ENCODE measurements at regions not wholly inside any gene's neighbourhood (a gene's known extent, or its start where the extent isn't known, plus 50 kb on each side); places are given as distances from the start of the nearest gene placed in this dataset.
"Not testable (repeated sequence)": the region's sequence is repeated elsewhere in the genome, so short reads cannot be mapped to it uniquely, and the experiment has no call there.

DNA sequence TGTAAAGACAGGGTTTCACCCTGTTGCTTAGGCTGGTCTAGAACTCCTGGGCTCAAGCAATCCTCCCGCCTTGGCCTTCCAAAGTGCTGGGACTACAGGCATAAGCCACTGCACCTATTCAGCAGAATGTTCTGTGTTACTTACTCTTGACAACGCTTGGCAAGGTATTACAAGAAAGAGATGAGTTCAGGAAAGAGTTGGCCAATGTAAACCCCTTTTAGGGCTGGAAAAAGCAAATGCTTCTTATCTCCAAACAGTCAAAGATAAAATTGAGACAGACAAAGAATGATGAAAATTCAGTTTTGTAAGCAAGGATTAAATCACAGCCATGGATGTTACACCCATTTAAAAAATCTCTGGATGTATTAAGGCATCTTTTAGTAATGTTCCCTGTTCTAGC lies 114.0 kb upstream of the PODXL start:
- Histone ChIP-seq H3K4me3 (no peak overlapping the region), H3K4me1 (peaks cover 10% of the 10 kb centered on the region), H3K9ac (no peak overlapping the region), H3K9me3 (peaks cover 19% of the 10 kb centered on the region), H4K20me1 (no peaks in the 10 kb centered on the region), H3K36me3 (no peaks in the 10 kb centered on the region), H3K4me2 (no peak overlapping the region), H3K27ac (no peak overlapping the region), H3K27me3 (no peaks in the 10 kb centered on the region)
- TF ChIP-seq Cebpa-rat (IDR thresholded peaks at IDR 0.05) = no peak

- no peak overlapping the region for H3K27ac ChIP-seq
- no peak overlapping the region for H3K4me2 ChIP-seq
- no peaks in the 10 kb centered on the region for H3K36me3 ChIP-seq
- no peak for TF ChIP-seq Cebpa-rat (IDR thresholded peaks at IDR 0.05)
- H3K4me3 ChIP-seq = no peak overlapping the region
- peaks cover 23% of the 10 kb centered on the region for H3K9me3 ChIP-seq
- no peaks in the 10 kb centered on the region for H4K20me1 ChIP-seq
- H3K4me1 ChIP-seq = no peaks in the 10 kb centered on the region
- no peaks in the 10 kb centered on the region for H3K27me3 ChIP-seq
- H3K9ac ChIP-seq = no peak overlapping the region
Measured at GRCh38 chr7:131667699-131668098, 111.3 kb upstream of the PODXL start.

GRCh38 chr7:131665021-131665420 lies 108.6 kb upstream of the PODXL start:
- Histone ChIP-seq H3K27ac (no peak overlapping the region), H3K36me3 (no peaks in the 10 kb centered on the region), H3K4me1 (no peaks in the 10 kb centered on the region), H3K9me3 (peaks cover 23% of the 10 kb centered on the region), H3K4me2 (no peak overlapping the region), H3K9ac (no peak overlapping the region), H4K20me1 (no peaks in the 10 kb centered on the region), H3K4me3 (no peak overlapping the region), H3K27me3 (no peaks in the 10 kb centered on the region)
- TF ChIP-seq Cebpa-rat (IDR thresholded peaks at IDR 0.05) = no peak

DNA sequence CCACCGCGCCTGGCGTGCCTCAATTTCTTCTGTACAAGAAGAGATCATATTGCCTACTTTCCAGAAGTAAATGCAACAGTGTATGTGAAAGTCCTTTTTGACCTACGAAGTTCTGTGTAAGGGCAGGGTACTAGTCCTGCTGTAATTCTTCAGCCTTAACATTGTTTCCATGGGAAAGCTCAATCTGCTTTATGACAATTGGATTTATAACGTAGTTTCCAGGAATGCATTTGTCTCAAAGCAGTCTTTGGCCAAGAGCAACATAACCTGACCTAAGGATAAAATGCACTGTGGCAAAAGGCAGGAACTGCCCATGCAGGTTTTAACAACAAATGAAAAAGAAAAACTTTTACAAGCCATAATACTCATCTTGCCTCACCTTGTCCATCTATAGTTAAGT lies 108.1 kb upstream of the PODXL start:
- no peaks in the 10 kb centered on the region for H3K27me3 ChIP-seq
- no peak overlapping the region for H3K4me2 ChIP-seq
- H3K4me1 ChIP-seq = no peaks in the 10 kb centered on the region
- H3K9me3 ChIP-seq = peaks cover 23% of the 10 kb centered on the region
- no peak overlapping the region for H3K27ac ChIP-seq
- TF ChIP-seq Cebpa-rat (IDR thresholded peaks at IDR 0.05) = no peak
- H3K4me3 ChIP-seq = no peak overlapping the region
- H3K36me3 ChIP-seq = no peaks in the 10 kb centered on the region
- no peak overlapping the region for H3K9ac ChIP-seq
- no peaks in the 10 kb centered on the region for H4K20me1 ChIP-seq

GRCh38 chr7:131662301-131662873 lies 106.0 kb upstream of the PODXL start:
- H3K4me2 ChIP-seq, H3K27ac ChIP-seq, H4K20me1 ChIP-seq, H3K27me3 ChIP-seq, H3K36me3 ChIP-seq, H3K4me3 ChIP-seq, H3K9ac ChIP-seq, H3K4me1 ChIP-seq: not testable (repeated sequence)
- peaks cover 23% of the 10 kb centered on the region for H3K9me3 ChIP-seq

- H3K9me3 ChIP-seq = no peaks in the 10 kb centered on the region
- H3K4me2 ChIP-seq = no peak overlapping the region
- H3K4me1 ChIP-seq = no peaks in the 10 kb centered on the region
- H4K20me1 ChIP-seq = no peaks in the 10 kb centered on the region
- no peaks in the 10 kb centered on the region for H3K36me3 ChIP-seq
- no peak overlapping the region for H3K27ac ChIP-seq
- no peaks in the 10 kb centered on the region for H3K27me3 ChIP-seq
- TF ChIP-seq Cebpa-rat (IDR thresholded peaks at IDR 0.05) = no peak
- no peak overlapping the region for H3K4me3 ChIP-seq
- no peak overlapping the region for H3K9ac ChIP-seq
Measured at GRCh38 chr7:131657881-131658280, 101.5 kb upstream of the PODXL start.

GRCh38 chr7:131656980-131657723 lies 100.7 kb upstream of the PODXL start:
- H3K27ac ChIP-seq = no peak overlapping the region
- no peaks in the 10 kb centered on the region for H4K20me1 ChIP-seq
- no peaks in the 10 kb centered on the region for H3K4me1 ChIP-seq
- H3K27me3 ChIP-seq = no peaks in the 10 kb centered on the region
- H3K9me3 ChIP-seq = no peaks in the 10 kb centered on the region
- H3K9ac ChIP-seq = no peak overlapping the region
- no peaks in the 10 kb centered on the region for H3K36me3 ChIP-seq
- H3K4me3 ChIP-seq = no peak overlapping the region
- no peak overlapping the region for H3K4me2 ChIP-seq
- no peak for TF ChIP-seq Cebpa-rat (IDR thresholded peaks at IDR 0.05)

- H4K20me1 ChIP-seq = no peaks in the 10 kb centered on the region
- no peak for TF ChIP-seq Cebpa-rat (IDR thresholded peaks at IDR 0.05)
- no peaks in the 10 kb centered on the region for H3K27me3 ChIP-seq
- H3K9ac ChIP-seq = no peak overlapping the region
- no peaks in the 10 kb centered on the region for H3K4me1 ChIP-seq
- no peaks in the 10 kb centered on the region for H3K9me3 ChIP-seq
- H3K4me2 ChIP-seq = no peak overlapping the region
- no peaks in the 10 kb centered on the region for H3K36me3 ChIP-seq
- H3K27ac ChIP-seq = no peak overlapping the region
- H3K4me3 ChIP-seq = no peak overlapping the region
Measured at GRCh38 chr7:131655866-131656265, 99.4 kb upstream of the PODXL start.

DNA sequence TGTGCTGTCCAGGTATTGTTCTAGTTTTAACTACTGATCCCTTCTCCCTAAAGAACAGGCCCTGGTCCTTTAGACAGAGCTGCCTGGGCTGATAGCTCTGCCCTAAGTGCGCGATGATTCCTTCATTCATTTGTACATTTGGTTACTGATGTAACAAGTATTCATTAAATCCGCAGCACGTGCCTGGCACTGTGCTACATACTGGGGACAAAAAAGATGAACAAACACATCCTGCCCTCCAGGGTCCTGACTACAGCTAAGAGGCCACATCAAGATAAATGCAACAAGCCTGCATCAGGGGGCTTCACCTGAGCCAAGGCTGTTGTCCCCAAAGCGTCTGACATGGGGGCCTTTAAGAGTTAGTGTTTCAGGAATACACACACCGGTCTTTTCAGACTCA lies 99.0 kb upstream of the PODXL start:
- Histone ChIP-seq H3K27ac (no peak overlapping the region), H3K4me3 (no peak overlapping the region), H3K4me1 (no peaks in the 10 kb centered on the region), H4K20me1 (no peaks in the 10 kb centered on the region), H3K9ac (no peak overlapping the region), H3K36me3 (no peaks in the 10 kb centered on the region), H3K9me3 (no peaks in the 10 kb centered on the region), H3K4me2 (no peak overlapping the region), H3K27me3 (no peaks in the 10 kb centered on the region)
- TF ChIP-seq Cebpa-rat (IDR thresholded peaks at IDR 0.05) = no peak

DNA sequence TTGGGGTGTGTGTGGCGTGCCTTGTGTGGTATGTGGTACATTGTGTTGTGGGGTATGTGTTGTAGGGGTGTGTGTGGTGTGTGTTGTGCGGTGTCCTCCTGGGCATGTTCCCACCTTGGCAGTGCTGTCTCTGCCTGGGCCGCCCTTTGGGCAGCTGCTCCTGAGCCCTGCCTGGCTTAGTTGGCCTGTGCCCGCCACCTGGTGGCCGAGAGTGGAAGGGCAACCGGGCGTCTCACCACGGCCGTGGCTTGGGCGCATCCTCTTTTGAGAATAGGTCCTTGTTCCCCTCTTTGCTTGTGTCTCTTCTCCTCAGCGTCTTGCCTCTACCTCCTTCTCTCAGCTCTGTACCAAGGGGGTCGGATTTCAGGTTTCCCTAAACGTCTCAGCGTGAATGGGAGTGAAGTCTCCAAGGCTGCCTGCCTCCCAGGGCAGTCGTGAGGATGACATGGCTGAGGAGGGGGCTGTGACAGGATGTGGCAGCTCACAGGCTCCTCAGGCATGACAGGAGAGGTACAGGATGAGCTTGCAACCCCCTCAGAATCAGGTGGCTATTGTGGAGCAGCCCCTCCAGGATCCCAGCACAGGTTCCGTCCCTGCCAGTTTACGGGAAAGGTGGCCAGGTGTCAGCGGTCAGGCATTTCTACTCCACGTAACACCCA lies 98.4 kb upstream of the PODXL start:
- H3K4me3 ChIP-seq = no peak overlapping the region
- H3K36me3 ChIP-seq = no peaks in the 10 kb centered on the region
- H3K4me1 ChIP-seq = no peaks in the 10 kb centered on the region
- no peak overlapping the region for H3K4me2 ChIP-seq
- no peak overlapping the region for H3K27ac ChIP-seq
- H4K20me1 ChIP-seq = no peaks in the 10 kb centered on the region
- no peaks in the 10 kb centered on the region for H3K27me3 ChIP-seq
- H3K9ac ChIP-seq = no peak overlapping the region
- no peak for TF ChIP-seq Cebpa-rat (IDR thresholded peaks at IDR 0.05)
- H3K9me3 ChIP-seq = no peaks in the 10 kb centered on the region

All from BLaER1 (cell line).